ENCODE measurements at regions not wholly inside any gene's neighbourhood (a gene's known extent, or its start where the extent isn't known, plus 50 kb on each side); places are given as distances from the start of the nearest gene placed in this dataset.
"Not testable (repeated sequence)": the region's sequence is repeated elsewhere in the genome, so short reads cannot be mapped to it uniquely, and the experiment has no call there.

DNA sequence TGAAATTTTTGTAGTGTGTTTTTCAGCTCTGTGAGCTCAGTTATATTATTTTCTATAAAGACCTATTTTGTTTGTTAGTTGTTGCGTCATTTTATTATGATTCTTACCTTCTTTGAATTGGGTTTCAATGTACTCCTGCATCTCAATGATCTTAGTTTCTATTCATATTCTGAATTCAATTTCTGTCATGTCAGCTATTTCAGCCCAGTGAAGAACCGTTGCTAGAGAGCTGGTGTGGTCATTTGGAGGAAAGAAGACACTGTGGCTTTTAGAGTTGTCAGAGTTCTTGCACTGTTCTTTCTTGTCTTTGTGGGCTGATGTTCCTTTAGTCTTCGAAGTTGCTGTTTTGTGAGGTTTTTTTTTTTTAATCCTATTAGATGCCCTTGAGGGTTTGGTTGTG, 701.0 kb downstream of the PCDH11X start:
- not testable (repeated sequence) for TF ChIP-seq CTCF, POLR2A (IDR thresholded peaks at IDR 0.05)
